CD4-positive, alpha-beta memory T cell (primary cell): ENCODE measurements at regions not wholly inside any gene's neighbourhood (a gene's known extent, or its start where the extent isn't known, plus 50 kb on each side); places are given as distances from the start of the nearest gene placed in this dataset.

Experiments used
- CTCF ChIA-PET: fragments of 350-600 bp; sonication (Branson Sonifier 250); formaldehyde crosslinking; loops from one replicate; lab custom pipeline; 2021; ENCODE audit warnings: inconsistent platforms; ENCODE audit not compliant: partially characterized antibody; lab: Charles Lee
- POLR2A ChIA-PET: fragments of 350-600 bp; sonication (Branson Sonifier 250); formaldehyde crosslinking; loops from one replicate; lab custom pipeline; 2021; ENCODE audit not compliant: partially characterized antibody; lab: Charles Lee
- DNase-seq, 5 donors: peaks; one replicate each; pipeline versions ENCODE4 v3.0.0 to v3.0.0-alpha.2; 2020 to 2022; ENCODE audit warnings: mixed read lengths in 1 of 5
- H3K27ac ChIP-seq: one replicate; pipeline ENCODE4 v1.7.0; 2013; ENCODE audit warnings: low read depth, low read length
- H3K27me3 ChIP-seq: 2 replicates; pipeline ENCODE4 v1.7.0; 2013; ENCODE audit warnings: mild to moderate bottlenecking, low read length, moderate library complexity; ENCODE audit not compliant: insufficient read depth
- H3K36me3 ChIP-seq: 2 replicates; pipeline ENCODE4 v1.7.0; 2013; ENCODE audit warnings: mild to moderate bottlenecking, low read length, moderate library complexity; ENCODE audit not compliant: insufficient read depth
- H3K4me1 ChIP-seq: 2 replicates; pipeline ENCODE4 v1.7.0; 2013; ENCODE audit warnings: mild to moderate bottlenecking, low read length, moderate library complexity; ENCODE audit not compliant: insufficient read depth
- H3K4me3 ChIP-seq, 2 donors: one replicate each; pipeline ENCODE4 v1.7.0; 2013; ENCODE audit warnings: low read length in 2 of 2, mild to moderate bottlenecking in 1 of 2
- H3K9me3 ChIP-seq, 2 donors: one replicate each; pipeline ENCODE4 v1.7.0; 2013; ENCODE audit warnings: low read length in 2 of 2, control low read depth in 1 of 2; ENCODE audit not compliant: control insufficient read depth in 1 of 2
- H3K27ac Mint-ChIP-seq, 7 donors: one replicate each; pipeline ENCODE4 v1.8.0; 2020 to 2021; ENCODE audit warnings: mixed read lengths in 7 of 7, mild to moderate bottlenecking in 6 of 7, inconsistent platforms in 3 of 7, moderate library complexity in 3 of 7
- H3K27me3 Mint-ChIP-seq, 2 donors: one replicate each; pipeline ENCODE4 v1.8.0; 2020 to 2021; ENCODE audit warnings: mixed read lengths in 2 of 2
- H3K36me3 Mint-ChIP-seq, 2 donors: one replicate each; pipeline ENCODE4 v1.8.0; 2020 to 2021; ENCODE audit warnings: mixed read lengths in 2 of 2, inconsistent platforms in 1 of 2, mild to moderate bottlenecking in 1 of 2
- H3K4me1 Mint-ChIP-seq, 4 donors: one replicate each; pipeline ENCODE4 v1.8.0; 2020 to 2021; ENCODE audit warnings: mixed read lengths in 4 of 4, mild to moderate bottlenecking in 1 of 4
- H3K4me3 Mint-ChIP-seq, 8 donors: one replicate each; pipeline ENCODE4 v1.8.0; 2020 to 2021; ENCODE audit warnings: mixed read lengths in 8 of 8, mild to moderate bottlenecking in 7 of 8, moderate library complexity in 6 of 8, inconsistent platforms in 3 of 8
- H3K9me3 Mint-ChIP-seq, 8 donors: one replicate each; pipeline ENCODE4 v1.8.0; 2020 to 2021; ENCODE audit warnings: mixed read lengths in 8 of 8, mild to moderate bottlenecking in 5 of 8, inconsistent platforms in 3 of 8, moderate library complexity in 1 of 8
- intact Hi-C: fragments of 100-400 bp; cut with micrococcal nuclease; formaldehyde crosslinking; loops from one replicate; pipeline ENCODE4 v1.15.1; 2023

DNA sequence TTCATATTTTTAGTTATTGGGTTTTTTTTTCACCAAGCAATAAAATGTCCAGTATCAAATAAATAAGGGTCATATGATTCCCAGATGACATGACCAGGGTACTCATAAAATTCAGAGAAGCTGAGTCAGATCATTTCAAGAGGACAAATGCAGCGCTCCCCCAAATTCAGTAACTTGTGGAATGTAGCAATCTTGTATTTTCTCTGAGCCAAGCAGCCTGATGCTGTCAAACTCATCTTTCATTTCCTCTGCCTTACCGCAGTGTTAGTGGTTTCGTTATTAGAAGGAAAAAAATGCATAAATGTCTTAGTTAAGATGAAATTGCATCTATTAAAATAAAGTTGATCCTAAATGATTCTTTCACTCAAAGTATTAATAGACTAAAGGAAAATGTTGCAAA lies 57.8 kb upstream of the EDN1 start:
- ChIA-PET POLR2A (interaction anchor here (1.4 to 2.4 kb wide), 3 partner anchors 221 to 577 kb away, joined by 5 to 6 read pairs (median 6); no protein-coding TSS in a partner anchor), CTCF (interaction anchor here (1.1 to 2.7 kb wide), 13 partner anchors 8 to 577 kb away, joined by 3 to 65 read pairs (median 6); no protein-coding TSS in a partner anchor)
- intact Hi-C loops = loop anchor here (10.0 kb wide), 1 partner anchor 218 kb away; the partner anchor contains the start of gene HIVEP1
- H3K4me1 ChIP-seq = peaks cover 19% of the 10 kb centered on the region
- no peaks in the 10 kb centered on the region for H3K36me3 ChIP-seq
- peak overlapping the region; percentile 26 to 67 (median 52) for H3K4me3 Mint-ChIP-seq
- no peaks in the 10 kb centered on the region for H3K9me3 Mint-ChIP-seq
- no peaks in the 10 kb centered on the region for H3K9me3 ChIP-seq
- H3K4me1 Mint-ChIP-seq = peaks cover 21 to 22% (median 22%) of the 10 kb centered on the region in 4 donors
- H3K27ac Mint-ChIP-seq = peak overlapping the region in 2 of 7 donors; percentile 41 to 53
- no peak overlapping the region for H3K27ac ChIP-seq
- no peaks in the 10 kb centered on the region for H3K27me3 Mint-ChIP-seq
- DNase-seq = peak in 3 of 5 donors; percentile 6 to 17 (median 10)
- H3K27me3 ChIP-seq = no peaks in the 10 kb centered on the region
- no peaks in the 10 kb centered on the region for H3K36me3 Mint-ChIP-seq
- no peak overlapping the region for H3K4me3 ChIP-seq

DNA sequence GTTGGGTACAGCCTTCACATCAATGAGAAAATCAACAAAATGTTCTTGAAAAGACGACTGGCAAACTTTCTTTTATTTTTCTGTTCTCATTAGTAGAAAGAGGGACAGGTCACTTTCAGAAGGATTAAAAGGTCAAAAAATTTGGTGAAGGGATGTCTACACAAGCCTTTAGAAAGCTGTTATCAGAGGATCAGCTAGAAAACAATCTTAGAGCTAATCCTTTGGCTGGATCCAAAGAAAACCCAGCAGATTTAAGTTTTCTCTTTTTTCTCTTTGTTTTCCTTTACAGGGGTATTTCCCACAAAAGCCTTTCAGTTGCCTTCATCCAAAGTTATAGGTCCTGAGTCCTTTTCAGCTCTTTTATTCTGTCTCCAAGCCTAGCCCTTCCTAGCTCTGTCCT lies 57.3 kb upstream of the EDN1 start:
- ChIA-PET CTCF (interaction anchor here (0.9 to 2.7 kb wide), 20 partner anchors 9 to 580 kb away, joined by 3 to 65 read pairs (median 3); no protein-coding TSS in a partner anchor), POLR2A (interaction anchor here (1.4 to 2.4 kb wide), 3 partner anchors 222 to 577 kb away, joined by 5 to 6 read pairs (median 6); no protein-coding TSS in a partner anchor)
- Mint-ChIP-seq H3K9me3 (no peaks in the 10 kb centered on the region), H3K36me3 (no peaks in the 10 kb centered on the region), H3K27ac (peak overlapping the region in 2 of 7 donors; percentile 11 to 65), H3K4me1 (peaks cover 21 to 22% (median 22%) of the 10 kb centered on the region in 4 donors), H3K4me3 (peak overlapping the region; percentile 6 to 68 (median 58)), H3K27me3 (no peaks in the 10 kb centered on the region)
- peak in 1 of 5 donors; percentile 5 for DNase-seq
- Histone ChIP-seq H3K9me3 (no peaks in the 10 kb centered on the region), H3K4me3 (no peak overlapping the region), H3K4me1 (peaks cover 19% of the 10 kb centered on the region), H3K36me3 (no peaks in the 10 kb centered on the region), H3K27me3 (no peaks in the 10 kb centered on the region), H3K27ac (no peak overlapping the region)
- intact Hi-C loops = loop anchor here (10.0 kb wide), 1 partner anchor 218 kb away; the partner anchor contains the start of gene HIVEP1

DNA sequence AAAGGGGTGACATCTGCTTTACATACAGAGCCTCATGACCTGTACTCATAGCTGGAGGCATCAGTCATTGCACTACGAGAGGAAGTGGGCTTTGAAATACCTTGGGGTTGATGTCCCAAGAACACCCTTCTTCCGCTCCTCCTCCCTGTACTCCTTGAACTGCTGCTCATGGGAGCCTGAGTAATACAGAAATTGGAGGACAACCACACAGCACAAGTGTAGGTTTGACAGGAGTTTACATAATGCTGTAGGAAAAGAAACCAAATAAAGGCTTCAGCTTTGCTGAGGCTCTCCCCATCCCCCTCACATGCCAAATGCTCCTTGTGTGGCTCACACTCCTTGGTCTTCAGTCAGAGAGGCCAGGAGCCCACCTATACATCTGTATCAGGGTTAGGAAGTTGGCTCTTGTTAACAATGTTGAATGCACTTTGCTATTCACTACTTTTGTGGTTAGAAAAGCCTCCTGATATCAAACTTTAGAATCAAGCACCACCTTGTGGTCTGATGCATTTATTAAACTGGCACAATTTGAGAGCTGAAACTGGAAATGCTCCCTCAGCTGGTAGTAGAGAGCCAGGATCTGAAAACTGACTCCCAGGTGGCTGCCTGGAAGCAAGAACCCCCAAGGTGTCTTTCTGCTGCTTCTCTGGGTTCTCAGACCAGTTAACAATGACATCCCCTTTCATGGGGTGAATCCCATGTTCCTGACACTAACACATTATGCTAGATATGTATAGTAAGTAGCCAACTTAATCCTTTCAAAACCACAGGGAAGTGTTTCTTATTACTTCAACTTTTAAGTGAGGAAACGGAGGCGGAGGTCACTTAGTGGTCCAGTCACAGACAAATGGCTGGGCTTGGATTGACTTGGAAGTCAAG lies 56.2 kb upstream of the EDN1 start:
- intact Hi-C loops = loop anchor here (1.0 to 10.0 kb wide), 6 partner anchors 83 to 579 kb away; partner anchors contain the start of gene HIVEP1
- H3K36me3 ChIP-seq = no peaks in the 10 kb centered on the region
- peak; percentile 56 to 71 (median 63) for DNase-seq
- peak overlapping the region in 6 of 8 donors; percentile 19 to 55 (median 38) for H3K4me3 Mint-ChIP-seq
- no peaks in the 10 kb centered on the region for H3K9me3 Mint-ChIP-seq
- no peaks in the 10 kb centered on the region for H3K36me3 Mint-ChIP-seq
- no peak overlapping the region for H3K27ac ChIP-seq
- POLR2A ChIA-PET = interaction anchor here (0.7 to 2.4 kb wide), 6 partner anchors 71 to 578 kb away, joined by 3 to 6 read pairs (median 4); no protein-coding TSS in a partner anchor
- H3K4me1 Mint-ChIP-seq = peaks cover 21 to 22% (median 22%) of the 10 kb centered on the region in 4 donors
- peaks cover 19% of the 10 kb centered on the region for H3K4me1 ChIP-seq
- H3K27me3 ChIP-seq = no peaks in the 10 kb centered on the region
- no peaks in the 10 kb centered on the region for H3K27me3 Mint-ChIP-seq
- peak overlapping the region; percentile 1 to 86 (median 51) for H3K27ac Mint-ChIP-seq
- CTCF ChIA-PET = interaction anchor here (0.5 to 2.7 kb wide), 33 partner anchors 10 to 581 kb away, joined by 3 to 65 read pairs (median 3); no protein-coding TSS in a partner anchor
- no peaks in the 10 kb centered on the region for H3K9me3 ChIP-seq
- no peak overlapping the region for H3K4me3 ChIP-seq

DNA sequence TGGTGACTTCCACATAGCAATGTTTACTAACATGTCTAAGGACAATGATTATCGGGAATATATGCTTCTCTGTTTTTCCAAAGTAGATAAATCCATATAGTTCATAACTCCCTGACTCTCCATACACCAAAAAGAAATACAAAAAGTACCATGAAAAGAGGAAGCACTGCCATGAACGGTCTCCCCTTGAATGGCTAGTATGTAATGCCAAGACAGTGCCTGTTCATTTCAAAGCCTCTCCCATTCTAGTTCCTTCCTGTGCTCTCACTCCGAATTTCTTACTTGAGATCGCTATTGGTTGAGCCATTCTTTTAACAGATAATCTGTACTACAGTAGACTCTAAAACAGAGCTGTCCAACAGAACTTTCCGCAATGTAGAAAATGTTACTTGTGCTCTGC lies 54.8 kb upstream of the EDN1 start:
- intact Hi-C loops = loop anchor here (10.0 kb wide), 1 partner anchor 221 kb away; the partner anchor contains the start of gene HIVEP1
- ChIA-PET POLR2A (no interaction called here), CTCF (interaction anchor here (0.8 kb wide), 1 partner anchor 179 kb away, joined by 4 read pairs; no protein-coding TSS in a partner anchor)
- Histone ChIP-seq H3K4me3 (no peak overlapping the region), H3K27ac (no peak overlapping the region), H3K4me1 (peaks cover 19% of the 10 kb centered on the region), H3K9me3 (no peaks in the 10 kb centered on the region), H3K36me3 (no peaks in the 10 kb centered on the region), H3K27me3 (no peaks in the 10 kb centered on the region)
- H3K9me3 Mint-ChIP-seq = no peaks in the 10 kb centered on the region
- no peak for DNase-seq
- no peak overlapping the region for H3K27ac Mint-ChIP-seq
- H3K4me1 Mint-ChIP-seq = peaks cover 21 to 22% (median 22%) of the 10 kb centered on the region in 4 donors
- no peaks in the 10 kb centered on the region for H3K36me3 Mint-ChIP-seq
- no peak overlapping the region for H3K4me3 Mint-ChIP-seq
- H3K27me3 Mint-ChIP-seq = no peaks in the 10 kb centered on the region

DNA sequence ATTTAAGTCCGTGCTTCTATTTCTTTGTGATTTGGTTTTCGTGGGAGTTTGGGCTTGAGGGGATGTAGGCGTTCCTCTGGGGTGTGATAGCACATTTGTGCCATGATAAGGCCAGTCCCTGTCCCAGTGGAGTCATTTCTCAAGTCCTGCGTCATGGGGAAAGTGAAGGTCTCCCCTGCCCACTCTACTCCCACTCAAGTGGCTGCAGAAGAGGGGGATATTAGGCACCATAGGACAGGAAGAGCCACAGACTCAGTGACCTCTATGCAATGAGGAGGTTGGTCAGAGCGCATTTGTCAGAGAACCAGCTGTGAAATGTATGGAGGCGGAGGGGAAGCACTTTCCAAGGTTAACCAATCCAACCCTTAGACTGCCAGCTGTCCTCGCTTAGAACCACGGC lies 51.9 kb upstream of the EDN1 start:
- Histone ChIP-seq H3K4me1 (peaks cover 8% of the 10 kb centered on the region), H3K36me3 (no peaks in the 10 kb centered on the region), H3K27me3 (no peaks in the 10 kb centered on the region), H3K4me3 (no peak overlapping the region), H3K27ac (no peak overlapping the region), H3K9me3 (no peaks in the 10 kb centered on the region)
- Mint-ChIP-seq H3K27me3 (peaks cover 0 to under 1% of the 10 kb centered on the region in 2 donors), H3K4me3 (no peak overlapping the region), H3K4me1 (peaks cover 10 to 11% (median 11%) of the 10 kb centered on the region in 4 donors), H3K9me3 (no peaks in the 10 kb centered on the region), H3K27ac (no peak overlapping the region), H3K36me3 (no peaks in the 10 kb centered on the region)
- no peak for DNase-seq
- intact Hi-C loops = loop anchor here (10.0 kb wide), 1 partner anchor 223 kb away; the partner anchor contains the start of gene HIVEP1
- ChIA-PET CTCF (no interaction called here), POLR2A (interaction anchor here (0.6 kb wide), 1 partner anchor 10 kb away, joined by 3 read pairs; no protein-coding TSS in a partner anchor)
